Breast epithelium (tissue), 4 donors: ENCODE measurements at regions not wholly inside any gene's neighbourhood (a gene's known extent, or its start where the extent isn't known, plus 50 kb on each side); places are given as distances from the start of the nearest gene placed in this dataset.

Experiments used
- DNase-seq, 2 donors: peaks; one replicate each; pipeline ENCODE4 v3.0.0-alpha.2; 2019; ENCODE audit warnings: low spot score in 2 of 2
- H3K27ac ChIP-seq, 2 donors: fragments of 200-600 bp; sonication (generic) in 1 of 2; one replicate each; pipeline ENCODE4 v1.5.1; 2016 to 2019; ENCODE audit warnings: mild to moderate bottlenecking in 1 of 2
- H3K27me3 ChIP-seq, 2 donors: fragments of 200-600 bp; sonication (generic) in 1 of 2; one replicate each; pipeline versions ENCODE4 v1.5.1 to v1.6.0; 2017 to 2019; ENCODE audit warnings: control low read depth in 1 of 2, mild to moderate bottlenecking in 1 of 2
- H3K36me3 ChIP-seq: fragments of 200-600 bp; one replicate; pipeline ENCODE4 v1.5.1; 2019
- H3K4me1 ChIP-seq, 2 donors: fragments of 200-600 bp; sonication (generic); one replicate each; pipeline ENCODE4 v1.5.1; 2016 to 2019; ENCODE audit warnings: control low read depth in 1 of 2
- H3K4me3 ChIP-seq, 3 donors: fragments of 200-600 bp; sonication (generic); 1 replicate in 2 of 3; 2 replicates in 1 of 3; pipeline ENCODE4 v1.5.1; 2016 to 2019; ENCODE audit warnings: mild to moderate bottlenecking in 3 of 3, moderate library complexity in 2 of 3
- H3K9me3 ChIP-seq, 2 donors: fragments of 200-600 bp; sonication (generic) in 1 of 2; one replicate each; pipeline ENCODE4 v1.5.1; 2016 to 2019; ENCODE audit warnings: control low read depth in 1 of 2
- POLR2A ChIP-seq: fragments of 450-650 bp; IDR thresholded peaks from one replicate; pipeline ENCODE4 v1.6.1; 2016; ENCODE audit warnings: antibody characterized with exemption, mild to moderate bottlenecking, moderate library complexity
- POLR2AphosphoS5 ChIP-seq, 3 donors: sonication (generic); formaldehyde crosslinking; IDR thresholded peaks; one replicate each; pipeline ENCODE4 v1.6.1; 2017; ENCODE audit warnings: antibody characterized with exemption in 3 of 3
- intact Hi-C: fragments of 100-400 bp; cut with DNase I; formaldehyde crosslinking; loops from one replicate; pipeline ENCODE4 v1.15.1; 2023; ENCODE audit warnings: low total_unique reads
- TF ChIP-seq, protein P1 (sequence below), 3 donors: fragments of 450-650 bp; IDR thresholded peaks; one replicate each; pipeline ENCODE4 v1.5.1; 2016 to 2017; ENCODE audit warnings: antibody characterized with exemption in 3 of 3, mild to moderate bottlenecking in 3 of 3, moderate library complexity in 3 of 3

DNA sequence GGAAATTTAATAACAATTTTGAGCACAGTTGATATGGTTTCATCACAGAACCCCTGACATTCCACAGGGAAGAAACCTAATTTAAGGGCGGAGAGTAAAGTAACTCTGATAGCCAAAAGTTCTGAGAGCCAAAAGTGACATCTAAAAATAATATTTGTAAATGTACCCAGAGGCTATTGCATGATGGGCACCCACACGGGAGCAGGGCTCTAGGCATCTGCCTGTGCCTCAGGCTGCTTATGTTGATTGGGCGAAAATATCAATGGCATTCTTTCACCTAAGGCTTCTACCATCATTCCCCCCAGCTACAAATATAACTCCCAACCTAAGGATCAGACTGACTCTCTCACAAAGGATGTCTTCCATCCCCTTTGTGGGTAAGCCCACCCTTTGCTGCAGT is 54.1 kb upstream of the PTPRM start:
- Histone ChIP-seq H3K36me3 (no peaks in the 10 kb centered on the region), H3K27me3 (no peaks in the 10 kb centered on the region), H3K4me1 (no peaks in the 10 kb centered on the region), H3K9me3 (no peaks in the 10 kb centered on the region), H3K27ac (no peak overlapping the region), H3K4me3 (no peak overlapping the region)
- intact Hi-C loops: no loop called here
- DNase-seq: no peak
- TF ChIP-seq, protein P1, sequence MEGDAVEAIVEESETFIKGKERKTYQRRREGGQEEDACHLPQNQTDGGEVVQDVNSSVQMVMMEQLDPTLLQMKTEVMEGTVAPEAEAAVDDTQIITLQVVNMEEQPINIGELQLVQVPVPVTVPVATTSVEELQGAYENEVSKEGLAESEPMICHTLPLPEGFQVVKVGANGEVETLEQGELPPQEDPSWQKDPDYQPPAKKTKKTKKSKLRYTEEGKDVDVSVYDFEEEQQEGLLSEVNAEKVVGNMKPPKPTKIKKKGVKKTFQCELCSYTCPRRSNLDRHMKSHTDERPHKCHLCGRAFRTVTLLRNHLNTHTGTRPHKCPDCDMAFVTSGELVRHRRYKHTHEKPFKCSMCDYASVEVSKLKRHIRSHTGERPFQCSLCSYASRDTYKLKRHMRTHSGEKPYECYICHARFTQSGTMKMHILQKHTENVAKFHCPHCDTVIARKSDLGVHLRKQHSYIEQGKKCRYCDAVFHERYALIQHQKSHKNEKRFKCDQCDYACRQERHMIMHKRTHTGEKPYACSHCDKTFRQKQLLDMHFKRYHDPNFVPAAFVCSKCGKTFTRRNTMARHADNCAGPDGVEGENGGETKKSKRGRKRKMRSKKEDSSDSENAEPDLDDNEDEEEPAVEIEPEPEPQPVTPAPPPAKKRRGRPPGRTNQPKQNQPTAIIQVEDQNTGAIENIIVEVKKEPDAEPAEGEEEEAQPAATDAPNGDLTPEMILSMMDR (IDR thresholded peaks at IDR 0.05): no peak
- TF ChIP-seq POLR2A: no peak
- no peak for TF ChIP-seq POLR2AphosphoS5 (IDR thresholded peaks at IDR 0.05)

DNA sequence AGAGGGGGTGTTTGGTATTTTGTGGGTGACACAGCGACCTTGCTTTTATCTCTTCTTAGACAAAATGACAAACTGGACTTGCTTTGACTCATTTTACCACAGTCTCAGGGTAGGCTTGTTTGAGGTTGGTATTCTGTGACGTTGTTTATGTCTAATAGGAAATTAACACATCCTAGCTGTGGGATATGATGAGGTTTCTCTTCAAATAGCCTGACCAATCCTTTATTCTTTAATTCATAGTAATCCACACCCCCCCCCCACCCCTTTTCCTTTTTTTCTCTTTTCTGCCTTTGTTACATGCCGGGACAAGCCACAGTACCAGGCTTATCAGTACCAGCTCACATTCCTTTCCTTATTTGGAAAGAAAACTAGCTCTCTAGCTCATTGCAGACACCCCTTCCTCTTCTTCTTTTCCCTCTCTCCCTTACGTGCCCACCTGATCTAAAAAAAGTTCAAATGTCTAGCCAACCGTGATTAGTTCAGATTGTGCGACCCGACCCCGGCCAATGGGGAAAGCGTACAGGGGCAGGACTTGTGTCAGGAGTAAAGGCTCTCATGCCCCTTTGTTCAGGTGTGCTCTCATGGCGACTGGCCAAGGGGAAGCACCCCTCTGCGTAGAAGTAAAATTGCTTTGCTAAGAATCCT is 52.2 kb upstream of the PTPRM start:
- no peak for DNase-seq
- Histone ChIP-seq H3K4me1 (no peaks in the 10 kb centered on the region), H3K4me3 (no peak overlapping the region), H3K9me3 (no peaks in the 10 kb centered on the region), H3K27ac (no peak overlapping the region), H3K36me3 (no peaks in the 10 kb centered on the region), H3K27me3 (no peaks in the 10 kb centered on the region)
- TF ChIP-seq POLR2A: no peak
- no peak for TF ChIP-seq POLR2AphosphoS5 (IDR thresholded peaks at IDR 0.05)
- TF ChIP-seq, protein P1 (IDR thresholded peaks at IDR 0.05): no peak
- intact Hi-C loops: no loop called here

DNA sequence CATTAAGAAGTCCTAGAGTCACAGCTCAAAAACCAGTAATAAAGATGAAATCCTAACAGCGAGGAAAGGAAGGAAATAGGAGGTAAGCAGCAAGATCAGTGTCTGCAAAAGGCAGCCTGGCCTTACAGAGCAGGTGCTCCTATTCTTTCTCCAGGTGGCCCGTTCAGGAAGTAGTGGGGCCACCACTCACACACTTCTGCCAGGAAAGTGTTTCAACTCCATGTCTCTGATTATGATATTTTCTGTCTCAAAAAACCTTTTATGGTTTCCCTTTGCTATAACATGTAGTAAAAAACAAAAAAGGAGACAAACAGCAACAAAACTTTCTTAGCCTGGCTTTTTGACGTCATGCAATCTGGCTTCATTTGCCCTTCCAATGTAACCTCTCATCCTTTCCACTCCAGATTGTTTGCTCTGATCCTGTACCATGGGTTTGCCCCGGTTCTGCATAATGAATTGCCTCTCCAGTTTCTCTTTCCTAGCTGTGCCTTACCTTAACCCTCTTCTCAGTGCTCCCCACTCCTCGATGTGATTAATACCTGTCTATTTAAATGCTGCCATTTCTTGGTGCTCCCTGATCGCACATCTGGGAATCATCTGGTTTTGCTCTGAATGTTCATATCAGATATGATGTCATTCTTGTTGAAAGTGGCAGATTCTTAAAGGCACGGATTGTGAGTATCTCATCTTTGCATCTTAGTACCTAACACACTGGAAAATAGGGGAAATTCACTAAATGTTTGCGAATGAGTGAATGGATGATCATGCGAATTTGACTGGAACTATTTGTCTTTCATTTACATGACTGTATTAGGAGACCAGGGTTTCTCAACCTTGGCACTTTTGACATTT is 50.6 kb upstream of the PTPRM start:
- Histone ChIP-seq H3K4me3 (no peak overlapping the region), H3K27ac (no peak overlapping the region), H3K27me3 (no peaks in the 10 kb centered on the region), H3K9me3 (no peaks in the 10 kb centered on the region), H3K4me1 (no peaks in the 10 kb centered on the region), H3K36me3 (no peaks in the 10 kb centered on the region)
- TF ChIP-seq POLR2AphosphoS5 (IDR thresholded peaks at IDR 0.05): no peak
- no peak for TF ChIP-seq POLR2A
- TF ChIP-seq, protein P1 (IDR thresholded peaks at IDR 0.05): no peak
- DNase-seq: no peak
- intact Hi-C loops: no loop called here
